Activated CD4-positive, alpha-beta memory T cell treated with anti-CD3 and anti-CD28 coated beads for 36 hours (primary cell): ENCODE measurements at regions not wholly inside any gene's neighbourhood (a gene's known extent, or its start where the extent isn't known, plus 50 kb on each side); places are given as distances from the start of the nearest gene placed in this dataset.

Source experiments
- CTCF ChIA-PET: fragments of 350-600 bp; sonication (Branson Sonifier 250); formaldehyde crosslinking; loops from one replicate; lab custom pipeline; 2021; ENCODE audit warnings: antibody characterized with exemption, inconsistent platforms; lab: Charles Lee
- POLR2A ChIA-PET: fragments of 350-600 bp; sonication (Branson Sonifier 250); formaldehyde crosslinking; loops from one replicate; lab custom pipeline; 2021; ENCODE audit warnings: antibody characterized with exemption; lab: Charles Lee
- DNase-seq: peaks from one replicate; pipeline ENCODE4 v3.0.0-alpha.2; 2020
- H3K27ac Mint-ChIP-seq: one replicate; pipeline ENCODE4 v1.8.0; 2021; ENCODE audit warnings: mixed read lengths
- H3K27me3 Mint-ChIP-seq: one replicate; pipeline ENCODE4 v1.8.0; 2021; ENCODE audit warnings: mixed read lengths
- H3K36me3 Mint-ChIP-seq: one replicate; pipeline ENCODE4 v1.8.0; 2021; ENCODE audit warnings: mixed read lengths
- H3K4me1 Mint-ChIP-seq: one replicate; pipeline ENCODE4 v1.8.0; 2021; ENCODE audit warnings: low read depth, mixed read lengths
- H3K4me3 Mint-ChIP-seq: one replicate; pipeline ENCODE4 v1.8.0; 2021; ENCODE audit warnings: mild to moderate bottlenecking, mixed read lengths
- H3K9me3 Mint-ChIP-seq: one replicate; pipeline ENCODE4 v1.8.0; 2021; ENCODE audit warnings: mixed read lengths
- intact Hi-C: fragments of 100-400 bp; cut with micrococcal nuclease; formaldehyde crosslinking; loops from one replicate; pipeline ENCODE4 v1.15.1; 2023

DNA sequence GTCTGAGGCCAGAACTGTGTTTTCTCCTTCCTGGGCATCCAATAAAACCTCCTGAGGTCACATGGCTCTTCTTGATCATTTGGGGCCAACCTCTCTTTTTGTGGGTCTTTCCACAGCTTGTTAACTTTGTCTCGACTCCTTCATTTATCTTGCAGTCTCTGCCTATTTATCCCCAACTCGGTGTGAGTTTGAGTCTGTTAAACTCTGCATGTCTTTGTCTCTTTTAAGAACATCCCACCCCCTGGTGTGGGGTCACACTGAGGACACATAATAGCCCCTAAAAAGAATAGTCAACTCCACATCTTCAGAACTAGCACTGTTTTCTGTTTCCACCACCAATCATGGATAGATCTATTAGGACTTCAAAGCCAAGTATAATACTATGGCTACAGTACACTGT is 187.2 kb downstream of the TLE3 start:
- H3K9me3 Mint-ChIP-seq = no peaks in the 10 kb centered on the region
- ChIA-PET POLR2A (no interaction called here), CTCF (no interaction called here)
- no peaks in the 10 kb centered on the region for H3K4me1 Mint-ChIP-seq
- no peak overlapping the region for H3K4me3 Mint-ChIP-seq
- no peak overlapping the region for H3K27ac Mint-ChIP-seq
- intact Hi-C loops = no loop called here
- H3K36me3 Mint-ChIP-seq = no peaks in the 10 kb centered on the region
- no peak for DNase-seq
- no peaks in the 10 kb centered on the region for H3K27me3 Mint-ChIP-seq

DNA sequence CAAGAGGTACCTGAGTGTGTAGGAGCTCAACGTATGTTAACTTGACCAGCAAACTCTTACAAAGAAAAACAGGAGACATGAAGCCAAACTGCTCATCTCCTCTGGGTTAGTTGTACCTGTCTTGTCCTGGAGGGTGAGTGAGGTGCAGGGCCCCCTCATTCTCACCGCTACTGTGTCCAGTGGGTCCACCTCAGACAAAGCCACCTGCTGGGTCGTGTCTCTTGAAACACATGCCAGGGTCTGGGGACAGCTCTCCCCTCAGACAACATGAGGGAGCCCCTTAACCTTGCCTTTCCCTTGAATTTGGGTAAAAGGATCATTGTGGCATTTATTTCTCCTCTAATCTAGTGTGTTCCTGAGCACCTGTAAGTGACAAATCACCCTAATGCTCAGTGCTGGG is 185.6 kb downstream of the TLE3 start:
- ChIA-PET CTCF (interaction anchor here (1.3 kb wide), 1 partner anchor 180 kb away, joined by 3 read pairs; no protein-coding TSS in a partner anchor), POLR2A (no interaction called here)
- Mint-ChIP-seq H3K4me1 (no peaks in the 10 kb centered on the region), H3K36me3 (no peaks in the 10 kb centered on the region), H3K27ac (no peak overlapping the region), H3K4me3 (no peak overlapping the region), H3K9me3 (no peaks in the 10 kb centered on the region), H3K27me3 (no peaks in the 10 kb centered on the region)
- intact Hi-C loops = no loop called here
- DNase-seq = no peak

DNA sequence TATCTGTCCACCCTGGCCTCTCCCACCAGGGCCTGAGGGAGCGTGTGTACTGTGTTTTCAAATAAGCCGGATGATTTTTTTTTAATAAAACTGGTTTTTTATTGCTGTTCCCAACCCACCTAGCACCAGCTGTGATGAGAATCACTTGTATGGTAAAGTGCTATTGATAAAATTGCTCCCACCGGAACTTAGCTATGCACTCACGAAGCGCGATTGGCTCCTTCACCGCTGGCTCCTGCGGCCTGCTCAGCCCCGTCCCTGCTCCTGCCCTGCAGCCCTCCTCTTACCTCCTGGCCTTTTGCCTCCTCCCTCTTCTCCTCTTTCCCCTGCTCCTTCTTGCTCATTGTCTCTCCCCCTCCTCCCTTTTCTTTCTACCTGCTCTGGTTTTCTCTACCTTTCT is 183.7 kb downstream of the TLE3 start:
- no peaks in the 10 kb centered on the region for H3K27me3 Mint-ChIP-seq
- no peaks in the 10 kb centered on the region for H3K9me3 Mint-ChIP-seq
- no peak for DNase-seq
- H3K36me3 Mint-ChIP-seq = no peaks in the 10 kb centered on the region
- intact Hi-C loops = no loop called here
- no peaks in the 10 kb centered on the region for H3K4me1 Mint-ChIP-seq
- ChIA-PET POLR2A (no interaction called here), CTCF (no interaction called here)
- H3K27ac Mint-ChIP-seq = no peak overlapping the region
- no peak overlapping the region for H3K4me3 Mint-ChIP-seq

DNA sequence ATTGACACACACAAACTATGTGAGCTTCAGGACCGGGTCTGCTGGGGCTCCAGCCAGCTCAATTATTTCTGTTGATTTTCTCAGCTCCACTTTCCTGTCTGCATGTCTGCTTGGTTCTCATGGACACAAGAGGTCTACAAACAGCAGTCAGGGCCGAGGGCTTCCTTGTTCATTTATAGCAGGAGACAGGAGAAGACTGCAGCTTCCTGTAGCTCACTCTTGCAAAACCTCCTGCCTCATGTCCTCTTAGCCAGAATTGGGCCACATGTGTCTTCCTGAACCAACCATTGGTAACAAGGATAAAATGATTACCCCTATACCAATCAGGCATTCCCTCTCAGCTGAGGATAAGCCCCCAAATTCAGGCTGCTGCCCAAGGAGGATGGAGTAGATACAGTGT is 182.8 kb downstream of the TLE3 start:
- POLR2A ChIA-PET = no interaction called here
- Mint-ChIP-seq H3K9me3 (no peaks in the 10 kb centered on the region), H3K4me3 (no peak overlapping the region), H3K4me1 (no peaks in the 10 kb centered on the region), H3K27me3 (no peaks in the 10 kb centered on the region), H3K27ac (no peak overlapping the region), H3K36me3 (no peaks in the 10 kb centered on the region)
- CTCF ChIA-PET = no interaction called here
- DNase-seq = no peak
- intact Hi-C loops = no loop called here

DNA sequence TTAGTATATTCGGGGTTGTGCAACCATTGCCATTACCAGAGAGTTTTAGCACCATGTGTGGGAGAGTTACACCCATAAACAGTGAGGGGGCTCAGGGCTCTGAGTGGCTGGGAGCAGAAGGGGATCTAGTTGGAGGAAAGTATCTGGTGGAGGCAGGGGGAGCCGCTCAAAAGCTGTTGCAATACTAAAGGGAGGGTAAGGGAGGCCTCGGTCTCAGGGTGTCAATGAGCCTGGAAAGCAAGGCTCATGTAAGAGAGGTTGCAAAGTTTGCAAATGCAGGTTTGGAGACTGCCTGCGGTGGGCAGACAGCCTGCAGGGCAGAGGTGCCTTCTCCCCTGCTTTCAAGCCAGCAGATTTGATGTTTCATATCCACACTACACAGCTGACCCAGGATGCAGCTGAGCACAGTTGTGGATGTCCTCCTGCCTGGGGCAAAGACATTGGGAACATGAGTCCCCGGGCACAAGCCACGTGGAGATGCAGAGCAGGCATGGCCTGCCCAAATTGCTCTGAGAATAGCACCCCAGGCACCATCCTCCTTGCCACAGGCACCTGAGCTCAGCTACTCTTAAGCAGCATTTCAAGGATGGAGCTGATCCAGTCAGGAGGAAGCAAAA is 181.4 kb downstream of the TLE3 start:
- Mint-ChIP-seq H3K36me3 (no peaks in the 10 kb centered on the region), H3K9me3 (no peaks in the 10 kb centered on the region), H3K27me3 (no peaks in the 10 kb centered on the region), H3K4me3 (no peak overlapping the region), H3K4me1 (no peaks in the 10 kb centered on the region), H3K27ac (no peak overlapping the region)
- intact Hi-C loops = no loop called here
- DNase-seq = no peak
- POLR2A ChIA-PET = no interaction called here
- CTCF ChIA-PET = no interaction called here

DNA sequence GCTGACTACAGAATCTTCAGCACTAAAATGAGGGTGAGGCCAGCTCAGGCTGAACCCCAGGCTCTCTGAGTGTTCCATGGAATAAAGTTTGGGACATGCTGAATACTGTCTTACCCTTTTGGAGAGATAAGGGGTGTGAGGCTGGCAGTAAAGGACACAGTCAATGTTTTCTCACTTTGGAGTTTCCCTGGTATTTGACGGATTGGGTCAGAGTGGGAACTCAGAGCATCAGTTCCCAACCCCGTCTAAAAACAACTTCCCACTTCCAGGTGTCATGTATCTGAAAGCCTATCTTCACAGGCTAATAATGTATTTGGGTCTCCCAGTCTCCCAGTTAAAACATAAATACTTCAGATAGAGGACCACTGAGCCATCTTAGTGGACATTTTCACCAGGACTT is 180.7 kb downstream of the TLE3 start:
- no peaks in the 10 kb centered on the region for H3K4me1 Mint-ChIP-seq
- no peak for DNase-seq
- no peaks in the 10 kb centered on the region for H3K36me3 Mint-ChIP-seq
- no peak overlapping the region for H3K27ac Mint-ChIP-seq
- H3K27me3 Mint-ChIP-seq = no peaks in the 10 kb centered on the region
- no peak overlapping the region for H3K4me3 Mint-ChIP-seq
- intact Hi-C loops = no loop called here
- CTCF ChIA-PET = no interaction called here
- POLR2A ChIA-PET = no interaction called here
- no peaks in the 10 kb centered on the region for H3K9me3 Mint-ChIP-seq

DNA sequence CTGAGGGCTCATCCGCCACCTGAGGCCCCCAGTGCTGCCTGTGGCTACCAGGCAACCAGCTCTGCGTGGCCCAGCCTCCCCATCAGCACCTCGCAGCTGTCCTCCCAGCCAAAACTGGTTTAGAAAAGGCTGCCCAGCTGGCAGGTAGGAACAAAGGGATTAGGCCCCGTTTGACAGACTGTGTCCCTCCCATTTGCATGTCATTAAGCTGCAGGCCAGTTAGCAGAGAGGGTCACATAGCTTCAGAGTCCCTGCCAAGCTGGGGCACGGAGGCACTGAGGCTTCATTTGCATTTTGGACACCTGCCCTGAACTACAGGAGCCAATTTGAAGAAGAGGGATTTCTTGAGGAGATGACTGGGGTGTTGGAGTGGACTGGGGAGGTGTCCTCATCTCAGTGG is 177.9 kb downstream of the TLE3 start:
- H3K27ac Mint-ChIP-seq = no peak overlapping the region
- H3K4me3 Mint-ChIP-seq = no peak overlapping the region
- H3K9me3 Mint-ChIP-seq = peaks cover 15% of the 10 kb centered on the region
- no peaks in the 10 kb centered on the region for H3K27me3 Mint-ChIP-seq
- DNase-seq = no peak
- ChIA-PET CTCF (no interaction called here), POLR2A (interaction anchor here (0.6 kb wide), 1 partner anchor 55 kb away, joined by 3 read pairs; no protein-coding TSS in a partner anchor)
- peaks cover 4% of the 10 kb centered on the region for H3K36me3 Mint-ChIP-seq
- intact Hi-C loops = no loop called here
- H3K4me1 Mint-ChIP-seq = no peaks in the 10 kb centered on the region

DNA sequence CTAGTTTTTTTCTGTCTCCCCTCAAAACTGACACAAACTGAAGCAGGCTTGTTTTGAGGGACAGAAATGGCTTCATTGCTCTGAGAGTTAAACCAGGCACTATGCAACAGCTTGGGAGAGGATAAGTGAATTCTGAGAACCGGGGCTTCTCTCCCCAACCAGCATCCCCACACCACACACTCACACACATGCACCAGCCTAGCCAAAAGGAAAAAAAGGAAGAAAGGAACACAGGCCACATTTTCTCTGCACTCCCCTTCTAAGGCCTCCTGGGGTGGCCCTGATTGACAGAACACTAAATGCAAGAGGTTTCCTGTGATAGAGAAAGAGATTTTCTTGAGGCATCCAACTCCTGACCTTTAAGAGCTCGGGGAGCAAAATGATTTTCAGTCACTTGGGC is 177.5 kb downstream of the TLE3 start:
- DNase-seq = no peak
- H3K9me3 Mint-ChIP-seq = peaks cover 18% of the 10 kb centered on the region
- peaks cover 4% of the 10 kb centered on the region for H3K36me3 Mint-ChIP-seq
- no peaks in the 10 kb centered on the region for H3K4me1 Mint-ChIP-seq
- CTCF ChIA-PET = no interaction called here
- H3K27ac Mint-ChIP-seq = no peak overlapping the region
- H3K4me3 Mint-ChIP-seq = no peak overlapping the region
- no peaks in the 10 kb centered on the region for H3K27me3 Mint-ChIP-seq
- POLR2A ChIA-PET = no interaction called here
- intact Hi-C loops = no loop called here

DNA sequence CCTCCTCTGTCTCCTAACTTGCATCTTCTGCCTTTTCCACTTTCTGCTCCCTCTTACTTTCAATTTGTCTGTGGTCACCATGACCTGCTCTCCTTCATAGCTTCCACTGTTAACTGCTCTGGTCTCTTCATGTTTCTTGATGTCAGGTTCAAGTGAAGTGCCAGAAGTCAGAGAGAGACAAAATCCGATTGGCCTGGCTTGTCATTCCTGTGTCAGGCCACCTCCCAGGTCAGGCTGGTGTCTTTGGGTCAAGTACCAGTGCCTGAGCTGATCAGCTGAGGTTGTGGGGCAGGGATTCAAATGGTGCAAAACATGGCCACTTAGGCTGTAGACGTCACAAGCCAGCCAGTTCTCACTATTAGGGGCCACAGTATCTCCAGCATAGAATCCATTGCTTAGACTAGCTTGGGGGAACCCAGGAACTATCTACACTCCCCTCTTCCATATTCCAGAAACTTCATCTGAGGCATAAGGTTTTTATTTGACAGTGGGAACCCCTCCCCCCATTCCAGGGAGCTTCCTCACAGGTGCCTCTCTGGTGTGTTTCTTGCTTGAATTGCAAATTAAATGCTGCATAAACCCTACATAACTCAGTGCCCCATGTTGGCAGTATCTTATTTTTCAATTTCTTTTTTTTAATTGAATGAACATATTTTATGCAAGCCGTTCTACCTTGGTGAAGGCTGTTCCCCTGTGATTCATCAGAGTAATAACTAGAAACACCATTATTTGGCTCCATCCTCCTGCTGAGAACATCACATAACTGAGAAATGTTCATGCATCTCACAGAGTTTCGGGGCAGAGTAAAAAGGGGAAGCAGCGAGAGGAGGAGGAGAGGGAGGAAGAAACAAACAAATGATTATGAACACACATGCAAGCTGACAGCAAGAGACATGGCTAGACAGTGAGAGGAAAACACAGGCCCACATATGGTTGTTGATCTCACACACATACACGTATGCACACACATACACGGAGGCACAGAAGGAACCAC is 175.8 kb downstream of the TLE3 start:
- POLR2A ChIA-PET = no interaction called here
- CTCF ChIA-PET = interaction anchor here (0.6 to 1.1 kb wide), 2 partner anchors 168 to 273 kb away, joined by 3 read pairs; no protein-coding TSS in a partner anchor
- no peak overlapping the region for H3K27ac Mint-ChIP-seq

DNA sequence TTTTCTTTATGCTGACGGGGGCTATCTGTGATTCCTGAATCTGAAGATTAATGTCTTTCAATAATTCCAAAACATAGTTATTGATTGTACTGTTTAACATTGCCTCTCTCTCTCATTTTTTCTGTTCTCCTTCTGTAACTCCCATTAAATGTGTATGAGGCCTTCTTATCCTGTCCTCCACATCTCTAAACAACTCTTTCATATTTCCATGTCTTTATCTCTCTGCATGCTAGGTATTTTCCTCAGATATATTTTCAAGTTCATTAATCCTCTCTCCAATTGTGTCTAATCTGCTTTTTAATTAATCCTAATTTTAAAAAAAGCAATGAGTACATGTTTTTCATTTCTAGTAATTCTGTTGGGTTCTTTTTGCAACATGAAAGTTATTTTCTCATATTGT is 173.2 kb downstream of the TLE3 start:
- Mint-ChIP-seq H3K27ac (no peak overlapping the region), H3K4me1 (no peaks in the 10 kb centered on the region), H3K9me3 (peaks cover 23% of the 10 kb centered on the region), H3K36me3 (peaks cover 4% of the 10 kb centered on the region), H3K4me3 (no peak overlapping the region), H3K27me3 (no peaks in the 10 kb centered on the region)
- ChIA-PET CTCF (no interaction called here), POLR2A (no interaction called here)
- intact Hi-C loops = no loop called here
- no peak for DNase-seq

More for the DNA sequence above, 175.8 kb downstream of the TLE3 start:
- no peak for DNase-seq
- peaks cover 21% of the 10 kb centered on the region for H3K9me3 Mint-ChIP-seq
- intact Hi-C loops = no loop called here
- H3K27me3 Mint-ChIP-seq = no peaks in the 10 kb centered on the region
- no peaks in the 10 kb centered on the region for H3K4me1 Mint-ChIP-seq
- peaks cover 4% of the 10 kb centered on the region for H3K36me3 Mint-ChIP-seq
- H3K4me3 Mint-ChIP-seq = no peak overlapping the region

DNA sequence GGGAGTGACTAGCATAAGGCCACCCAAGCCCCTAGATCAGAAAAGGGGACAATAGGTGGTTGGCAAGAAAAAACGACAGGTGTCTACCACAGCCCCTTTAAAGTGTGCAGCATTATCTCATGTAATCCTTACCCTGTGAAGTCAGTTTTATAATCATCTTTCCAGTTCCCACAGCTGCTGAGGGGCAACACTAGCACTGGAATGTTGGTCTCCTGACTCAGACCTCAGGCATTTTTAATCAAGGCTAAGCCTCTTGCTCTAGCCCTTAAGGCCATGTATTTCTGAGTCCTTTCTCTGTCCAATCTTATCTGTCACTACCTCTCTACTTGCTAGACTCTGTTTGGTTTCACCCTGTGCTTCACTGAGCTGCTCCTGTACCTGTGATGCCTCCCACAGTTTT is 171.7 kb downstream of the TLE3 start:
- H3K4me3 Mint-ChIP-seq = no peak overlapping the region
- no peak for DNase-seq
- ChIA-PET POLR2A (no interaction called here), CTCF (no interaction called here)
- H3K36me3 Mint-ChIP-seq = peaks cover 4% of the 10 kb centered on the region
- H3K9me3 Mint-ChIP-seq = peaks cover 23% of the 10 kb centered on the region
- H3K27me3 Mint-ChIP-seq = no peaks in the 10 kb centered on the region
- no peak overlapping the region for H3K27ac Mint-ChIP-seq
- no peaks in the 10 kb centered on the region for H3K4me1 Mint-ChIP-seq
- intact Hi-C loops = no loop called here

DNA sequence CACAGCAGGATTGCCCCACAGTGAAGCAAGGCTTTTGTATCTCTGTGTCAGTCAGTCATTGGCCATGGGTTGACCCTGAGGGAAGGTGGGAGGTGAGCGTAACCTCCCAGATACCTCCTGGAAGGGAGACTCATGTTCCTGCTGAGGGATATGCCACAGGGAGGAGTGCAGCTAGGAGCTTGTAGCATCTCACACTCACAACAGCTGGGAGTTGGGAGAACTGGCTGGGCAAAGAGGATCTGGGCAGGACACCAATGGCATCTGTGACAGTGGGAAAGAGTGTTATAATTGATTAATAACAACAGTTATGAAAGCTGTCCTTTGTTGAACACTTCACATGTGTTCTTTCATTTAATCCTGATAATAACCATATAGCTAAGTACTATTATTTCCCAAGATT is 171.0 kb downstream of the TLE3 start:
- Mint-ChIP-seq H3K27me3 (no peaks in the 10 kb centered on the region), H3K4me1 (no peaks in the 10 kb centered on the region), H3K27ac (no peak overlapping the region), H3K36me3 (peaks cover 4% of the 10 kb centered on the region), H3K4me3 (no peak overlapping the region), H3K9me3 (peaks cover 23% of the 10 kb centered on the region)
- DNase-seq = no peak
- intact Hi-C loops = no loop called here
- ChIA-PET CTCF (no interaction called here), POLR2A (no interaction called here)
